ENCODE measurements at regions not wholly inside any gene's neighbourhood (a gene's known extent, or its start where the extent isn't known, plus 50 kb on each side); places are given as distances from the start of the nearest gene placed in this dataset.

DNA sequence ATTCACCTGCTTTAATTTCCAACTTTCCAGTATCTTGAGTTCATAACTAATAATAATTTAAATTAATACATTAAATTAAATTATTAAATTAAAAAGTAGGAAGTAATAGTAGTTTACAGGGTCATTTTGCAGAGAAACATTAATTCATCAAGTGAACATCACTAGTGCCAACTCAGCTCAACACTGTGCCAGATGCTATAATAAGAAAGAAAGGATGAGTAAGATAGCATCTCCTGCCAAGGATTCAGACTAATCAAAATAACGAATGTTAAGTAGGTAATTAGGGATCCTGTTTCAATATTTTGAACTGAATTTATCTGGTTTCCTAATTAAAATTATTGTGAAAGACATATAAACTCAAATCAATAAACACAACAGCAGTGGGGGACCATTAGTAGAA lies 596.7 kb downstream of the SLC6A15 start:
- WGBS = 54% methylated on average over 1 of the region's 1 CpG
- H3K9ac ChIP-seq (ENCODE audit: low read depth in 1 of 2, low read length in 2 of 2) = no peak overlapping the region
- H3K27me3 ChIP-seq (ENCODE audit: control insufficient read depth in 4 of 4, insufficient read depth in 4 of 4, low read length in 3 of 4) = no peaks in the 10 kb centered on the region

DNA sequence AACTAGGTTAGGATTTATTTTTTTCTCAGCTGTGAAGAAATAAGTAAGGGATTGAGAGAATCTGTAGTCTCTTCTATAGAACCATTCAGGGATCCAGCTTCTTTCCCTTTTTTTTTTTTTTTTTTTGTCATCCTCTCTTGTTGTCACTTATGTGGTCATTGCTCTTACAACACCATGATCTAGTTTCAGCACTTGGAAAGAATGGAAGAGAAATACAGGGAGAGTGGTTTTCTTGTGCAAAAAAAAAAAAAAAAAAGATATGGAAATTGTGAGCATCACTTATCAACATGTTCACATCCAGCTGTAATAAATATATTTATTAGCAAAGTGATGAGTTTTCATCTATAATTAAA lies 599.3 kb downstream of the SLC6A15 start:
- Histone ChIP-seq H3K27me3 (ENCODE audit: control insufficient read depth in 4 of 4, insufficient read depth in 4 of 4, low read length in 3 of 4) (no peaks in the 10 kb centered on the region), H3K27ac (ENCODE audit: low read depth in 1 of 2, low read length in 2 of 2) (no peak overlapping the region), H3K4me1 (ENCODE audit: control insufficient read depth in 4 of 4, insufficient read depth in 4 of 4, low read length in 3 of 4) (no peaks in the 10 kb centered on the region), H3K36me3 (ENCODE audit: control insufficient read depth in 4 of 4, insufficient read depth in 3 of 4, low read depth in 1 of 4, low read length in 3 of 4) (no peaks in the 10 kb centered on the region), H3K4me3 (ENCODE audit: low read depth in 1 of 3, low read length in 3 of 3) (no peak overlapping the region), H3K9ac (ENCODE audit: low read depth in 1 of 2, low read length in 2 of 2) (no peak overlapping the region), H3K9me3 (ENCODE audit: control insufficient read depth in 4 of 4, low read length in 3 of 4) (no peaks in the 10 kb centered on the region)
- DNase-seq (ENCODE audit: low spot score) = no peak
- TF ChIP-seq CTCF (IDR thresholded peaks at IDR 0.05; ENCODE audit: low read depth, low read length, missing input control) = no peak
- no peak for TF ChIP-seq NR2F2 (IDR thresholded peaks at IDR 0.05)
- TF ChIP-seq MAX (IDR thresholded peaks at IDR 0.05) = no peak
- TF ChIP-seq SP1 (IDR thresholded peaks at IDR 0.05) = no peak
- no peak for TF ChIP-seq ATF3 (IDR thresholded peaks at IDR 0.05)
- TF ChIP-seq GABPA (IDR thresholded peaks at IDR 0.05 in 1 of 2, conservative IDR thresholded peaks at IDR 0.05 in 1 of 2) = no peak
- no peak for TF ChIP-seq TAF1 (conservative IDR thresholded peaks at IDR 0.05)
- no peak for TF ChIP-seq FOXA1 (IDR thresholded peaks at IDR 0.05)
- TF ChIP-seq YY1 (IDR thresholded peaks at IDR 0.05) = no peak
- no peak for TF ChIP-seq HNF4A (conservative IDR thresholded peaks at IDR 0.05)
- TF ChIP-seq, protein P1, sequence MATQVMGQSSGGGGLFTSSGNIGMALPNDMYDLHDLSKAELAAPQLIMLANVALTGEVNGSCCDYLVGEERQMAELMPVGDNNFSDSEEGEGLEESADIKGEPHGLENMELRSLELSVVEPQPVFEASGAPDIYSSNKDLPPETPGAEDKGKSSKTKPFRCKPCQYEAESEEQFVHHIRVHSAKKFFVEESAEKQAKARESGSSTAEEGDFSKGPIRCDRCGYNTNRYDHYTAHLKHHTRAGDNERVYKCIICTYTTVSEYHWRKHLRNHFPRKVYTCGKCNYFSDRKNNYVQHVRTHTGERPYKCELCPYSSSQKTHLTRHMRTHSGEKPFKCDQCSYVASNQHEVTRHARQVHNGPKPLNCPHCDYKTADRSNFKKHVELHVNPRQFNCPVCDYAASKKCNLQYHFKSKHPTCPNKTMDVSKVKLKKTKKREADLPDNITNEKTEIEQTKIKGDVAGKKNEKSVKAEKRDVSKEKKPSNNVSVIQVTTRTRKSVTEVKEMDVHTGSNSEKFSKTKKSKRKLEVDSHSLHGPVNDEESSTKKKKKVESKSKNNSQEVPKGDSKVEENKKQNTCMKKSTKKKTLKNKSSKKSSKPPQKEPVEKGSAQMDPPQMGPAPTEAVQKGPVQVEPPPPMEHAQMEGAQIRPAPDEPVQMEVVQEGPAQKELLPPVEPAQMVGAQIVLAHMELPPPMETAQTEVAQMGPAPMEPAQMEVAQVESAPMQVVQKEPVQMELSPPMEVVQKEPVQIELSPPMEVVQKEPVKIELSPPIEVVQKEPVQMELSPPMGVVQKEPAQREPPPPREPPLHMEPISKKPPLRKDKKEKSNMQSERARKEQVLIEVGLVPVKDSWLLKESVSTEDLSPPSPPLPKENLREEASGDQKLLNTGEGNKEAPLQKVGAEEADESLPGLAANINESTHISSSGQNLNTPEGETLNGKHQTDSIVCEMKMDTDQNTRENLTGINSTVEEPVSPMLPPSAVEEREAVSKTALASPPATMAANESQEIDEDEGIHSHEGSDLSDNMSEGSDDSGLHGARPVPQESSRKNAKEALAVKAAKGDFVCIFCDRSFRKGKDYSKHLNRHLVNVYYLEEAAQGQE (IDR thresholded peaks at IDR 0.05) = no peak
- no peak for TF ChIP-seq HNF4G (IDR thresholded peaks at IDR 0.05)
- TF ChIP-seq RAD21 (IDR thresholded peaks at IDR 0.05) = no peak
- no peak for TF ChIP-seq EGR1 (IDR thresholded peaks at IDR 0.05; ENCODE audit: low read depth in 2 of 2)
- TF ChIP-seq RXRA (IDR thresholded peaks at IDR 0.05) = no peak
- no peak for TF ChIP-seq ZBTB33 (IDR thresholded peaks at IDR 0.05)
- no peak for TF ChIP-seq JUND (IDR thresholded peaks at IDR 0.05)
- TF ChIP-seq FOXA2 (IDR thresholded peaks at IDR 0.05) = no peak

More for the DNA sequence above, 596.7 kb downstream of the SLC6A15 start:
- H3K36me3 ChIP-seq (ENCODE audit: control insufficient read depth in 4 of 4, insufficient read depth in 3 of 4, low read depth in 1 of 4, low read length in 3 of 4) = no peaks in the 10 kb centered on the region
- DNase-seq (ENCODE audit: low spot score) = no peak
- no peaks in the 10 kb centered on the region for H3K4me1 ChIP-seq (ENCODE audit: control insufficient read depth in 4 of 4, insufficient read depth in 4 of 4, low read length in 3 of 4)
- no peaks in the 10 kb centered on the region for H3K9me3 ChIP-seq (ENCODE audit: control insufficient read depth in 4 of 4, low read length in 3 of 4)
- H3K27ac ChIP-seq (ENCODE audit: low read depth in 1 of 2, low read length in 2 of 2) = no peak overlapping the region
- TF ChIP-seq RAD21 (IDR thresholded peaks at IDR 0.05) (no peak), SP1 (IDR thresholded peaks at IDR 0.05) (no peak), FOXA1 (IDR thresholded peaks at IDR 0.05) (no peak), RXRA (IDR thresholded peaks at IDR 0.05) (no peak), JUND (IDR thresholded peaks at IDR 0.05) (no peak), HNF4G (IDR thresholded peaks at IDR 0.05) (no peak)
- TF ChIP-seq, protein P1 (IDR thresholded peaks at IDR 0.05) = no peak
- H3K4me3 ChIP-seq (ENCODE audit: low read depth in 1 of 3, low read length in 3 of 3) = no peak overlapping the region
